Astrocyte (in vitro differentiated cells and primary cell): ENCODE measurements at regions not wholly inside any gene's neighbourhood (a gene's known extent, or its start where the extent isn't known, plus 50 kb on each side); places are given as distances from the start of the nearest gene placed in this dataset.
"Not testable (repeated sequence)": the region's sequence is repeated elsewhere in the genome, so short reads cannot be mapped to it uniquely, and the experiment has no call there.

Source experiments
- DNase-seq: peaks from one replicate; pipeline ENCODE4 v3.0.0-alpha.2; 2010; ENCODE audit warnings: low read depth
- FAIRE-seq: peaks from 2 replicates; lab custom pipeline; 2011; peaks lifted over from hg19 to GRCh38; lab: Jason Lieb, UNC
- H2AFZ ChIP-seq: 2 replicates; pipeline ENCODE4 v1.6.0; 2012; ENCODE audit warnings: low read depth, low read length, inconsistent platforms
- H3K27ac ChIP-seq: 2 replicates; pipeline ENCODE4 v1.5.1; 2011; ENCODE audit warnings: low read depth, low read length, inconsistent platforms
- H3K27me3 ChIP-seq: 2 replicates; pipeline ENCODE4 v1.6.0; 2011; ENCODE audit warnings: low read length, inconsistent platforms; ENCODE audit not compliant: insufficient read depth
- H3K36me3 ChIP-seq: 2 replicates; pipeline ENCODE4 v1.5.1; 2011; ENCODE audit warnings: low read length, inconsistent platforms; ENCODE audit not compliant: insufficient read depth
- H3K4me1 ChIP-seq: 2 replicates; pipeline ENCODE4 v1.5.1; 2011; ENCODE audit warnings: low read length, inconsistent platforms; ENCODE audit not compliant: insufficient read depth
- H3K4me2 ChIP-seq: 2 replicates; pipeline ENCODE4 v1.6.0; 2012; ENCODE audit warnings: low read length, inconsistent platforms
- H3K4me3 ChIP-seq: 2 replicates; pipeline ENCODE4 v1.5.1; 2011; ENCODE audit warnings: low read depth, mild to moderate bottlenecking, low read length, inconsistent platforms; ENCODE audit not compliant: insufficient read depth
- H3K79me2 ChIP-seq: 2 replicates; pipeline ENCODE4 v1.6.0; 2012; ENCODE audit warnings: mild to moderate bottlenecking, low read length, inconsistent platforms; ENCODE audit not compliant: insufficient read depth
- H3K9ac ChIP-seq: 2 replicates; pipeline ENCODE4 v1.6.0; 2012; ENCODE audit warnings: mild to moderate bottlenecking, low read length, inconsistent platforms
- H3K9me3 ChIP-seq: 2 replicates; pipeline ENCODE4 v1.5.1; 2012; ENCODE audit warnings: low read depth, mild to moderate bottlenecking, low read length, inconsistent platforms; ENCODE audit not compliant: insufficient read depth
- H4K20me1 ChIP-seq: 2 replicates; pipeline ENCODE4 v1.6.0; 2012; ENCODE audit warnings: low read length, inconsistent platforms; ENCODE audit not compliant: insufficient read depth
- H3K27ac Mint-ChIP-seq: one replicate; pipeline ENCODE4 v1.8.0; 2021; ENCODE audit warnings: mild to moderate bottlenecking, mixed read lengths; ENCODE audit not compliant: unreplicated experiment
- H3K27me3 Mint-ChIP-seq: one replicate; pipeline ENCODE4 v1.8.0; 2021; ENCODE audit warnings: low read depth, mixed read lengths; ENCODE audit not compliant: unreplicated experiment
- H3K36me3 Mint-ChIP-seq: one replicate; pipeline ENCODE4 v1.8.0; 2021; ENCODE audit warnings: low read depth, mixed read lengths; ENCODE audit not compliant: unreplicated experiment
- H3K4me1 Mint-ChIP-seq: one replicate; pipeline ENCODE4 v1.8.0; 2021; ENCODE audit warnings: low read depth, mixed read lengths; ENCODE audit not compliant: unreplicated experiment
- H3K4me3 Mint-ChIP-seq: one replicate; pipeline ENCODE4 v1.8.0; 2021; ENCODE audit warnings: mild to moderate bottlenecking, moderate library complexity, mixed read lengths; ENCODE audit not compliant: unreplicated experiment
- H3K9me3 Mint-ChIP-seq: one replicate; pipeline ENCODE4 v1.8.0; 2021; ENCODE audit warnings: mild to moderate bottlenecking, mixed read lengths; ENCODE audit not compliant: unreplicated experiment
- EZH2 ChIP-seq: IDR thresholded peaks from 2 replicates; pipeline ENCODE4 v1.6.1; 2012; ENCODE audit warnings: mild to moderate bottlenecking, low read length, inconsistent platforms; ENCODE audit not compliant: insufficient read depth
- TF ChIP-seq, protein P1 (sequence below): IDR thresholded peaks from 2 replicates; pipeline ENCODE4 v1.5.1; 2011; ENCODE audit warnings: low read depth, mild to moderate bottlenecking, inconsistent platforms, low read length, moderate library complexity; ENCODE audit not compliant: insufficient read depth

DNA sequence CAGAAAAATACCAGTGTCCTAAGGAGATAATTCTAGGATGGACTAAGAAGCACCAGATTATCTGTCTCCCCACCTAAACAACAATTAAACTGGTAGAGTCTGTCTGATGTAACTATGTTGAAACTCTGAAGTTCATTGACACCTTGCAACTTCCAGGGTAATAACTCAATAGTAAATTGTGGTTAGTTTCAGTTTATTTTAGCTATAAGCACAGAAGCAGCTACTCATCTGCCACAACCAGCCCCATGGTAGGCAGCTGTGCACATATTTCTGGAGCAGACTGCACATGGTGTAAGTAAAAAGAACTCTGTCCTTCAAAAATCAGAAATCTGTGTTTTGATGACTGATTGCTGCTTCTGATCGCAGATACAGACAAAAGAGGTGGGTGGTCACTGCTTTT, 852.1 kb downstream of the CDH11 start:
- no peaks in the 10 kb centered on the region for H3K36me3 Mint-ChIP-seq
- Histone ChIP-seq H3K4me2 (no peak overlapping the region), H3K4me3 (no peak overlapping the region), H3K27ac (no peak overlapping the region), H3K9ac (no peak overlapping the region), H4K20me1 (no peaks in the 10 kb centered on the region), H3K27me3 (no peaks in the 10 kb centered on the region), H3K4me1 (no peaks in the 10 kb centered on the region), H3K9me3 (no peaks in the 10 kb centered on the region), H3K36me3 (no peaks in the 10 kb centered on the region), H2AFZ (no peak overlapping the region), H3K79me2 (no peaks in the 10 kb centered on the region)
- no peak for FAIRE-seq
- H3K9me3 Mint-ChIP-seq: no peaks in the 10 kb centered on the region
- H3K4me1 Mint-ChIP-seq: peaks cover 7% of the 10 kb centered on the region
- H3K27me3 Mint-ChIP-seq: no peaks in the 10 kb centered on the region
- DNase-seq: no peak
- no peak overlapping the region for H3K4me3 Mint-ChIP-seq
- H3K27ac Mint-ChIP-seq: peak overlapping the region; percentile 26
- TF ChIP-seq EZH2: no peak
- TF ChIP-seq, protein P1, sequence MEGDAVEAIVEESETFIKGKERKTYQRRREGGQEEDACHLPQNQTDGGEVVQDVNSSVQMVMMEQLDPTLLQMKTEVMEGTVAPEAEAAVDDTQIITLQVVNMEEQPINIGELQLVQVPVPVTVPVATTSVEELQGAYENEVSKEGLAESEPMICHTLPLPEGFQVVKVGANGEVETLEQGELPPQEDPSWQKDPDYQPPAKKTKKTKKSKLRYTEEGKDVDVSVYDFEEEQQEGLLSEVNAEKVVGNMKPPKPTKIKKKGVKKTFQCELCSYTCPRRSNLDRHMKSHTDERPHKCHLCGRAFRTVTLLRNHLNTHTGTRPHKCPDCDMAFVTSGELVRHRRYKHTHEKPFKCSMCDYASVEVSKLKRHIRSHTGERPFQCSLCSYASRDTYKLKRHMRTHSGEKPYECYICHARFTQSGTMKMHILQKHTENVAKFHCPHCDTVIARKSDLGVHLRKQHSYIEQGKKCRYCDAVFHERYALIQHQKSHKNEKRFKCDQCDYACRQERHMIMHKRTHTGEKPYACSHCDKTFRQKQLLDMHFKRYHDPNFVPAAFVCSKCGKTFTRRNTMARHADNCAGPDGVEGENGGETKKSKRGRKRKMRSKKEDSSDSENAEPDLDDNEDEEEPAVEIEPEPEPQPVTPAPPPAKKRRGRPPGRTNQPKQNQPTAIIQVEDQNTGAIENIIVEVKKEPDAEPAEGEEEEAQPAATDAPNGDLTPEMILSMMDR: no peak

DNA sequence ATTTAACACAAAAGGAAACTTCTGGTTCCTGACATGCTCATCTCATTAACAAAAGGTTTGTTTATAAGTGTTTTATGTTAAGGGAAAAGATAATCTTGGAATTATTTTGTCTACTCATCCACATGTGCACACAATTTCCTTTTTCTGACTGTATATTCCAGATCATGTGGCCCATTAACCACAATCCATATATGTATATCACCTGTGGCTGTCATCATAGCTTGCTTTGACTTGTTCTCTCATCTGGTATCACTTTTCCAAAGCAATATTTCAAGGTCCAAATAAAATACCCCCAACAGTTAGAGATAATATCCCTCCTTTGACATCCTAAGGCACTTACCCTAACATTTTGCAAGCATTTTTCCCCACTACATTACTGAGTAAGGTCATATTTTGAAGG, 856.1 kb downstream of the CDH11 start:
- Histone ChIP-seq H3K79me2 (no peaks in the 10 kb centered on the region), H3K4me1 (no peaks in the 10 kb centered on the region), H3K4me3 (no peak overlapping the region), H3K27ac (no peak overlapping the region), H2AFZ (no peak overlapping the region), H3K9ac (no peak overlapping the region), H3K9me3 (no peaks in the 10 kb centered on the region), H4K20me1 (no peaks in the 10 kb centered on the region), H3K4me2 (no peak overlapping the region), H3K36me3 (no peaks in the 10 kb centered on the region), H3K27me3 (no peaks in the 10 kb centered on the region)
- H3K36me3 Mint-ChIP-seq: no peaks in the 10 kb centered on the region
- peaks cover 7% of the 10 kb centered on the region for H3K4me1 Mint-ChIP-seq
- no peak overlapping the region for H3K4me3 Mint-ChIP-seq
- H3K9me3 Mint-ChIP-seq: peaks cover under 1% of the 10 kb centered on the region
- no peaks in the 10 kb centered on the region for H3K27me3 Mint-ChIP-seq
- FAIRE-seq: no peak
- no peak for TF ChIP-seq EZH2
- TF ChIP-seq, protein P1: no peak
- no peak overlapping the region for H3K27ac Mint-ChIP-seq
- DNase-seq: no peak

DNA sequence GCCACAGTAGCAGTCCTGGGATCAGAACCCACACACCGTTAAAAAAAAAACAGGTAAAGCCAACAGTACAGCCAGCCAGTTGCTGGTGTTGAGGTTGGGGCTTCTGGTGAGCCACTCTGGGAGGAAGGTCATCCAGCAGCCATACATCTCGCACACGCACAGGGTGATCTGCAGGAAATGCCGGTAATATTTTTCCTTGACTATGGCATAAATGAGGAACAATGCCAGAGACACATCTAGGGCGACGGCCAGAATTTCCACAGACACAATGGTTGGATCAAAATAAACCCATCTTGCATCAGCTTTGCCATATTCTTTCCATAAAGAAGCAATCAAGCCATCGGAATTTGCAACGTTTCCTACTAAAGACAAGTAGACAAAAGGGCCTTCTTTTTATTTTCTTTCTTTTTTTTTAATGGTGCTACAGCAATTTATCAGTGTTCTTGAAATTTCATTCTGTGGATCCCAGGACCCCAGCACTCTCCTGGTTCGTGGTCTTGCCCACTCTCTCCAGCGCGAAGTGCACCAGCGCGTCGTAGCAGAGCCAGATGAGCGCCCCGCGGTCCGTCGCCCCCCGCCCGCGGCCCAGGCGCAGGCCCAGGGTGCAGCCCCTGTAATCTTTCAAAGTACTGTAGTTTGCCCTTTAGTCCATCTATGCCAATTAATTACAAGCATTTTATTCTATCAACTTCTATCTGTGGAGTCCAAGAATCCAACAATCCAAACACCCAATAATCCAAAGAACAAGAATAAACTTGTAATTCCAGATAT, 861.0 kb downstream of the CDH11 start:
- H3K27ac Mint-ChIP-seq, H3K9me3 Mint-ChIP-seq, H3K36me3 Mint-ChIP-seq, H3K4me1 Mint-ChIP-seq, H2AFZ ChIP-seq, H3K4me2 ChIP-seq, DNase-seq, H3K4me1 ChIP-seq, H3K27me3 ChIP-seq, H3K27me3 Mint-ChIP-seq, H3K4me3 Mint-ChIP-seq, H3K79me2 ChIP-seq, H3K36me3 ChIP-seq, H3K9ac ChIP-seq, H3K27ac ChIP-seq, H3K4me3 ChIP-seq, H3K9me3 ChIP-seq, H4K20me1 ChIP-seq: not testable (repeated sequence)
- FAIRE-seq: peak; percentile 50
